SU-DHL-6 (cell line): ENCODE measurements at regions not wholly inside any gene's neighbourhood (a gene's known extent, or its start where the extent isn't known, plus 50 kb on each side); places are given as distances from the start of the nearest gene placed in this dataset.

Experiments used
- H2AFZ ChIP-seq: fragments of 200-600 bp; sonication (generic); 2 replicates; pipeline ENCODE4 v1.6.1; 2014; ENCODE audit warnings: low read depth, mild to moderate bottlenecking, moderate library complexity, mixed read lengths, antibody characterized with exemption, low read length; ENCODE audit not compliant: severe bottlenecking
- H3F3A ChIP-seq: fragments of 200-600 bp; shearing (Covaris generic); 2 replicates; pipeline ENCODE4 v1.6.0; 2016; ENCODE audit warnings: antibody characterized with exemption, mild to moderate bottlenecking; ENCODE audit not compliant: insufficient read depth
- H3K27ac ChIP-seq: fragments of 200-600 bp; sonication (generic); 2 replicates; pipeline ENCODE4 v1.5.1; 2016; ENCODE audit warnings: low read depth, mild to moderate bottlenecking, low read length, moderate library complexity, mixed read lengths
- H3K27me3 ChIP-seq: fragments of 200-600 bp; sonication (generic), shearing (Covaris generic); 2 replicates; pipeline ENCODE4 v1.6.0; 2014; ENCODE audit warnings: mild to moderate bottlenecking, low read length
- H3K36me3 ChIP-seq: fragments of 200-600 bp; sonication (generic); 2 replicates; pipeline ENCODE4 v1.6.1; 2014; ENCODE audit warnings: mild to moderate bottlenecking, low read length, mixed read lengths
- H3K4me2 ChIP-seq: fragments of 300-600, 200-600 bp; shearing (Covaris generic), sonication (generic); 2 replicates; pipeline ENCODE4 v1.6.0; 2014; ENCODE audit warnings: low read length, low read depth, mild to moderate bottlenecking; ENCODE audit not compliant: poor library complexity, severe bottlenecking
- H3K4me3 ChIP-seq: fragments of 200-600 bp; sonication (generic); 2 replicates; pipeline ENCODE4 v1.5.1; 2014; ENCODE audit warnings: antibody characterized with exemption, low read length, mild to moderate bottlenecking, mixed read lengths; ENCODE audit not compliant: insufficient read depth, poor library complexity, severe bottlenecking
- H3K79me2 ChIP-seq: fragments of 200-600 bp; sonication (generic); 2 replicates; pipeline ENCODE4 v1.6.1; 2014; ENCODE audit warnings: mild to moderate bottlenecking, low read length, moderate library complexity; ENCODE audit not compliant: insufficient read depth
- H3K9ac ChIP-seq: fragments of 200-600 bp; sonication (generic); 2 replicates; pipeline ENCODE4 v1.7.0; 2014; ENCODE audit warnings: mild to moderate bottlenecking, low read length
- H3K9me2 ChIP-seq: fragments of 200-600 bp; sonication (generic); replicated peaks from 2 replicates; pipeline ENCODE4 v1.6.1; 2014; ENCODE audit warnings: low read length; ENCODE audit not compliant: insufficient read depth
- H3K9me3 ChIP-seq: fragments of 200-600 bp; sonication (generic); 2 replicates; pipeline ENCODE4 v1.6.1; 2014; ENCODE audit warnings: low read length, mixed read lengths; ENCODE audit not compliant: insufficient read depth
- H4K20me1 ChIP-seq: fragments of 200-600 bp; sonication (generic); 2 replicates; pipeline ENCODE4 v1.6.1; 2014; ENCODE audit warnings: low read depth, mild to moderate bottlenecking, antibody characterized with exemption, low read length, moderate library complexity, mixed read lengths
- CTCF ChIP-seq: fragments of 200-600 bp; sonication (generic); IDR thresholded peaks from one replicate; pipeline ENCODE4 v1.5.1; 2017; ENCODE audit warnings: antibody characterized with exemption, mild to moderate bottlenecking, low read length, moderate library complexity; ENCODE audit not compliant: insufficient read depth, poor library complexity, severe bottlenecking
- EZH2phosphoT487 ChIP-seq: fragments of 200-600 bp; sonication (generic), shearing (Covaris generic); conservative IDR thresholded peaks from 2 replicates; pipeline ENCODE4 v1.6.1; 2018; ENCODE audit warnings: mild to moderate bottlenecking, antibody characterized with exemption, low read length, moderate library complexity, mixed read lengths

- H3K4me3 ChIP-seq: no peak overlapping the region
- no peaks in the 10 kb centered on the region for H3K9me3 ChIP-seq
- no peak overlapping the region for H3K27ac ChIP-seq
- no peaks in the 10 kb centered on the region for H3K27me3 ChIP-seq
- H3K79me2 ChIP-seq: no peaks in the 10 kb centered on the region
- no peak overlapping the region for H2AFZ ChIP-seq
- no peak overlapping the region for H3K9ac ChIP-seq
- TF ChIP-seq EZH2phosphoT487 (no peak), CTCF (no peak)
- H3K4me2 ChIP-seq: no peak overlapping the region
- H3F3A ChIP-seq: no peaks in the 10 kb centered on the region
- H3K9me2 ChIP-seq: no peaks in the 10 kb centered on the region
- H4K20me1 ChIP-seq: no peaks in the 10 kb centered on the region
- no peaks in the 10 kb centered on the region for H3K36me3 ChIP-seq
Measured at GRCh38 chr12:89080793-89081465, 271.4 kb downstream of the DUSP6 start.

GRCh38 chr12:89075880-89076540, 276.3 kb downstream of the DUSP6 start:
- Histone ChIP-seq H3F3A (no peaks in the 10 kb centered on the region), H3K4me3 (no peak overlapping the region), H3K9me3 (no peaks in the 10 kb centered on the region), H3K27me3 (no peaks in the 10 kb centered on the region), H4K20me1 (no peaks in the 10 kb centered on the region), H3K36me3 (no peaks in the 10 kb centered on the region), H3K9ac (no peak overlapping the region), H3K9me2 (no peaks in the 10 kb centered on the region), H2AFZ (no peak overlapping the region), H3K27ac (no peak overlapping the region), H3K79me2 (no peaks in the 10 kb centered on the region), H3K4me2 (no peak overlapping the region)
- TF ChIP-seq EZH2phosphoT487 (no peak), CTCF (no peak)

- Histone ChIP-seq H3K9ac (no peak overlapping the region), H4K20me1 (no peaks in the 10 kb centered on the region), H3K4me2 (no peak overlapping the region), H3K36me3 (no peaks in the 10 kb centered on the region), H3K9me3 (no peaks in the 10 kb centered on the region), H3K27ac (no peak overlapping the region), H3K4me3 (no peak overlapping the region), H3F3A (no peaks in the 10 kb centered on the region), H3K79me2 (no peaks in the 10 kb centered on the region), H2AFZ (no peak overlapping the region), H3K27me3 (no peaks in the 10 kb centered on the region), H3K9me2 (no peaks in the 10 kb centered on the region)
- no peak for TF ChIP-seq EZH2phosphoT487
- no peak for TF ChIP-seq CTCF
Measured at GRCh38 chr12:89073659-89074058, 278.6 kb downstream of the DUSP6 start.
